ENCODE measurements at regions not wholly inside any gene's neighbourhood (a gene's known extent, or its start where the extent isn't known, plus 50 kb on each side); places are given as distances from the start of the nearest gene placed in this dataset.

DNA sequence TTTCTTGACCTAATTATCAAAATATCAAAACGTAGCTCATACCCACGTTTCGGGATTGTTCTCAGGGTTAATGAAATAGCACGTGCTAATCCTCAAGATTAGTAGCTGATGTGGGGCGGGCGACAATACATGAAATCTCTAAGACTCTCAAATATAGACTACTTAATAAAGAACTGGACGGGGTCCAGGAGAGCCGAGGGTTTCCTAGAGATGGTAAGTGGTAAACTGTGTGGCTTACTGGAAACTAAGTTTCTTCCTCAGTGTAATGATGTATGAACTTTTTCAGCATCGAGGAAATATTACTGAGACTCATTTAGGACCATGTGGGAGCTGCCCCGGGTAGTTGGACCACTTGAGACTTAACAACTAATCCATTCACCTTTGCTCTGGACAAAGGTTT, 453.3 kb upstream of the SALL3 start:
- 61 to 74% (median 70%) methylated on average over 10 of the region's 10 CpGs for WGBS, 5 donors
- DNase-seq, result no peak
- H3K27me3 ChIP-seq (replicated peaks in 1 of 7), result peaks cover 0 to 4% (median 0%) of the 10 kb centered on the region in 7 donors
- H3K4me1 ChIP-seq, result no peaks in the 10 kb centered on the region
- no peak overlapping the region for H3K27ac ChIP-seq
- H3K9me3 ChIP-seq, result peaks cover 0 to 10% (median 0%) of the 10 kb centered on the region in 8 donors
- H3K4me3 ChIP-seq, result no peak overlapping the region
- TF ChIP-seq POLR2A (IDR thresholded peaks at IDR 0.05), result no peak
- TF ChIP-seq, protein P1, sequence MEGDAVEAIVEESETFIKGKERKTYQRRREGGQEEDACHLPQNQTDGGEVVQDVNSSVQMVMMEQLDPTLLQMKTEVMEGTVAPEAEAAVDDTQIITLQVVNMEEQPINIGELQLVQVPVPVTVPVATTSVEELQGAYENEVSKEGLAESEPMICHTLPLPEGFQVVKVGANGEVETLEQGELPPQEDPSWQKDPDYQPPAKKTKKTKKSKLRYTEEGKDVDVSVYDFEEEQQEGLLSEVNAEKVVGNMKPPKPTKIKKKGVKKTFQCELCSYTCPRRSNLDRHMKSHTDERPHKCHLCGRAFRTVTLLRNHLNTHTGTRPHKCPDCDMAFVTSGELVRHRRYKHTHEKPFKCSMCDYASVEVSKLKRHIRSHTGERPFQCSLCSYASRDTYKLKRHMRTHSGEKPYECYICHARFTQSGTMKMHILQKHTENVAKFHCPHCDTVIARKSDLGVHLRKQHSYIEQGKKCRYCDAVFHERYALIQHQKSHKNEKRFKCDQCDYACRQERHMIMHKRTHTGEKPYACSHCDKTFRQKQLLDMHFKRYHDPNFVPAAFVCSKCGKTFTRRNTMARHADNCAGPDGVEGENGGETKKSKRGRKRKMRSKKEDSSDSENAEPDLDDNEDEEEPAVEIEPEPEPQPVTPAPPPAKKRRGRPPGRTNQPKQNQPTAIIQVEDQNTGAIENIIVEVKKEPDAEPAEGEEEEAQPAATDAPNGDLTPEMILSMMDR (IDR thresholded peaks at IDR 0.05 in 8 of 11, conservative IDR thresholded peaks at IDR 0.05 in 3 of 11), result no peak
- TF ChIP-seq POLR2AphosphoS5 (IDR thresholded peaks at IDR 0.05), result no peak
- no peaks in the 10 kb centered on the region for H3K36me3 ChIP-seq
- intact Hi-C loops (cut with DNase I; ENCODE audit: low total_unique reads), result no loop called here

DNA sequence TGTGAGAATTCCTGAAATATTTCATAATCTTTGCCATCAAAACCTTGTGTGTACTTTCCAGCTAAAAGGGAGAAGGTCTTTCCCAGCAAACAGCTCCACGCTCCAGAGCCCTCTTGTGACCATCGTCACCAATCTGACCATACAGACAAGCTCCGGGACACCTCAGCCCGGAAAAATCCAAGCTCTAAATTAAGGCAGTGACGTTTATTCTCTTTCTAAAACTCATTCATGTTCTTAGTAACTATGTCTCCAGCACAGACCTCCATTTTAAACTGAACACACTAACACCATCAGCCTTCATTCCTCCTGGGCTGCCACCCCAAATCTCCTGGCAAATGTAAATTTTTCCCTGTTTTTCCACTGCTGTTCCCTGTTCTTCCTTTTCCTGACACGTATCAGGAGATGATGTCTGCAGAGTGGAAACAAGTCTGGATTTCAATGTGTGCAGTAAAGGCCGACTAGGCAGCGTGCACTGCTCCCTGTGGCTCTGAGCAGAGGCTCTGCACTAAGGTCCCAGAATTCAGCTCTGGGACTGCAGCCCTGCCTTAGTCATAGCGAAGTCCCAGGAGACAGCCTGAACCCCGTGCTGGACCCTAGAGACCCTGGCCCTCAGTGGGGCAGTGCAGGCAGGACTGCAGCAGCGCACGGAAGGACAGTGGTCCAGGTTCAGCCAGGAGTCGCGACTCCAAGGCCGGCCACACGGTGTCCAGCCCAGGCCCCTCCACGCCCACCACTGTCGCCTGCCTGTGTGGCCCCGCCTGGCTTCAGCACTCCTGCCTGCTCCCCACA, 452.5 kb upstream of the SALL3 start:
- TF ChIP-seq, protein P1 (IDR thresholded peaks at IDR 0.05 in 8 of 11, conservative IDR thresholded peaks at IDR 0.05 in 3 of 11), result no peak
- TF ChIP-seq POLR2A (IDR thresholded peaks at IDR 0.05) (no peak), POLR2AphosphoS5 (IDR thresholded peaks at IDR 0.05) (no peak)
- peaks cover 0 to 4% (median 0%) of the 10 kb centered on the region in 7 donors for H3K27me3 ChIP-seq (replicated peaks in 1 of 7)
- H3K36me3 ChIP-seq, result no peaks in the 10 kb centered on the region
- H3K4me1 ChIP-seq, result no peaks in the 10 kb centered on the region
- intact Hi-C loops (cut with DNase I; ENCODE audit: low total_unique reads), result no loop called here
- peaks cover 0 to 9% (median 0%) of the 10 kb centered on the region in 8 donors for H3K9me3 ChIP-seq
- no peak overlapping the region for H3K27ac ChIP-seq
- WGBS, 5 donors, result 78 to 88% (median 85%) methylated on average over 12 to 19 of the region's 19 CpGs
- DNase-seq, result no peak
- H3K4me3 ChIP-seq, result no peak overlapping the region

DNA sequence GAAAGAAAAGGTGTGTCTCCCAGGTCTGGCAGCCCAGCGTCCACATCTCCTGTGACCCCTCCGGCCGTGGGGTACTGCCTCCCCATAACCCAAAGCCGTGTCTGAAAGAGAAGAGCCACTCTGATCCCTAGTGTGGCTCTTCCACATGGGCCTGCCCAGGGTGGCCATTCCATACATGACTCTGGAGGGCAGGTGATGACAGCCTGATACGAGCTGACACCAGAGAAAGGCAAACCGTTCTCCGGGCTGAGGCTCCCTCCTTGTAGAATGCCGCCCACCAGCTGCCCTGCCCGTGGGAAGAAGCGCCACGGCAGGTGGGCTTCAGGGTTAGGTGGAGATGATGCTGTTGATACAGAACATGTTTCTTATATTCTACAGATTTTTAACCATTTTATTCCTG, 451.6 kb upstream of the SALL3 start:
- no peak for TF ChIP-seq POLR2A (IDR thresholded peaks at IDR 0.05)
- H3K4me1 ChIP-seq, result no peaks in the 10 kb centered on the region
- H3K36me3 ChIP-seq, result no peaks in the 10 kb centered on the region
- 91 to 93% (median 92%) methylated on average over 11 of the region's 11 CpGs for WGBS, 5 donors
- no peaks in the 10 kb centered on the region for H3K9me3 ChIP-seq
- intact Hi-C loops (cut with DNase I; ENCODE audit: low total_unique reads), result no loop called here
- H3K27me3 ChIP-seq (replicated peaks in 1 of 7), result peaks cover 0 to 4% (median 0%) of the 10 kb centered on the region in 7 donors
- H3K27ac ChIP-seq, result no peak overlapping the region
- H3K4me3 ChIP-seq, result no peak overlapping the region
- no peak for DNase-seq

DNA sequence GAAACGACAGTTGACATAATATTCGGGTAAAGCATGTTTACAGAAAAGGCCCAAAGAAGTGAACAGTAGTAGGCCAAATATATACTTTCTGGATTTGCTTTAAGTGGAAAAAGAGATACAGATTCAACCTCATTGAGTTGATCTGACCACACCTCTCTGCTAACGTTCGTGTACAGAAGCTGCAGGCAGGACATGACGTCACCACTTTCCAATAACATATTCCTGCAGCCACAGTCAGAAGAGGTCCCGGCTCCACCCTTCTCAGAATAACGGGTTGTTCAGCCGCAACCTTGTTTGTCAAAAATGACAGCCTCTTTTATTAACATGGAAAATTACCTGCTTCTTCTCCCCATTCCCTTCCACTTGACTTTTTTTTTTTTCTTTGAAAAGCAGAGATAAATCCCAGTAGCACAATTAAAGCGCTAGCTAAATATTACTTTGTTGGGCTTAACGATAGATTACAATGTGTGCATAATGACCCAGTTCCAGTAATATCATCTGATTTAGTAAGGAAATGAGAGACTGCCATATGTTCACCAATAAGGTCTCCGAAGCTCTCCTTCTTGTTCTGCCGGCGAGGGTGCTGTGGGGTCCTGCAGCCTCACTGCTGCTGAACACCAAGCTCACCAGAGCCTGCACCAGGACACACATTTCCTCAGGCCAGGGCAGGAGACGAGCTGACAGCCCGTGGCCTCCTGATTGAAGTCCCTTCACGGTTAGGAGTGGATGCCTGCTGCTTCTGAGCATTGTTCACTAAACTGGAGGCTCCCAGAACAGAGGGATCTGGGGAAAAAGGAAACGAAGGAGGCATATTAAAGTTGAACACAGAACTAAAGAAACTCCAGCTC, 451.0 kb upstream of the SALL3 start:
- 72 to 84% (median 76%) methylated on average over 17 of the region's 17 CpGs for WGBS, 5 donors
- Histone ChIP-seq H3K27me3 (replicated peaks in 1 of 7) (peaks cover 0 to 4% (median 0%) of the 10 kb centered on the region in 7 donors), H3K4me1 (no peaks in the 10 kb centered on the region), H3K36me3 (no peaks in the 10 kb centered on the region), H3K4me3 (no peak overlapping the region), H3K27ac (no peak overlapping the region), H3K9me3 (no peaks in the 10 kb centered on the region)
- no peak for DNase-seq
- no peak for TF ChIP-seq POLR2A (IDR thresholded peaks at IDR 0.05)
- TF ChIP-seq POLR2AphosphoS5 (IDR thresholded peaks at IDR 0.05), result no peak
- TF ChIP-seq, protein P1 (IDR thresholded peaks at IDR 0.05 in 8 of 11, conservative IDR thresholded peaks at IDR 0.05 in 3 of 11), result no peak
- intact Hi-C loops (cut with DNase I; ENCODE audit: low total_unique reads), result no loop called here

Measured in spleen (tissue), 11 donors.